HepG2 (cell line): ENCODE measurements at regions not wholly inside any gene's neighbourhood (a gene's known extent, or its start where the extent isn't known, plus 50 kb on each side); places are given as distances from the start of the nearest gene placed in this dataset.

Source experiments
- ATAC-seq: fragments of 200-7000 bp; cut with Tn5 transposase; 3 replicates; pipeline ENCODE4 v1.9.1; 2020; ENCODE audit warnings: mild to moderate bottlenecking, moderate library complexity
- BruUV-seq: library from RNA; stranded (reverse); fragments of 400-500 nt; replicated peaks from 2 replicates; lab custom pipeline; 2021; lab: Mats Ljungman, UMichigan
- CTCF ChIA-PET: fragments of 300-600 bp; formaldehyde crosslinking; extraction: SDS; loops from one replicate; lab custom pipeline; 2021; ENCODE audit warnings: low total read pairs, inconsistent platforms, low intra/inter-chr PET ratio; lab: Yijun Ruan, JAX
- POLR2A ChIA-PET: fragments of 350-600 bp; sonication (Branson Sonifier 250); formaldehyde crosslinking; loops from one replicate; lab custom pipeline; 2020; ENCODE audit warnings: antibody characterized with exemption, inconsistent platforms; lab: Yijun Ruan, JAX
- DNase-seq: peaks from one replicate; pipeline ENCODE4 v3.0.0-alpha.2; 2015; ENCODE audit warnings: low spot score
- FAIRE-seq: peaks from 3 replicates; lab custom pipeline; 2011; peaks lifted over from hg19 to GRCh38; lab: Jason Lieb, UNC
- H2AFZ ChIP-seq: one replicate; pipeline ENCODE4 v1.6.1; 2011; ENCODE audit warnings: low read length, inconsistent platforms
- H3K27ac ChIP-seq: fragments of 300-600 bp; 3 replicates; pipeline ENCODE4 v1.8.0; 2011; ENCODE audit warnings: mixed run types, mild to moderate bottlenecking, mixed read lengths, low read length, inconsistent platforms; ENCODE audit not compliant: insufficient read depth; ENCODE audit errors: extremely low read length
- H3K27me3 ChIP-seq, 2 experiments: fragments of 200-600 bp in 1 of 2; 2 replicates in 1 of 2; 3 replicates in 1 of 2; pipeline versions ENCODE4 v1.6.0 to v1.8.0; 2011; ENCODE audit warnings: low read length in 2 of 2, mild to moderate bottlenecking in 2 of 2, moderate library complexity in 2 of 2, inconsistent platforms in 1 of 2; ENCODE audit not compliant: insufficient read depth in 2 of 2, control insufficient read depth in 1 of 2
- H3K36me3 ChIP-seq, 2 experiments: fragments of 200-600 bp in 1 of 2; replicated peaks in 1 of 2; 2 replicates in 1 of 2; 3 replicates in 1 of 2; pipeline versions ENCODE4 v1.5.1 to v1.8.0; 2011; ENCODE audit warnings: low read length in 2 of 2, inconsistent platforms in 1 of 2; ENCODE audit not compliant: insufficient read depth in 2 of 2, control insufficient read depth in 1 of 2
- H3K4me1 ChIP-seq: 2 replicates; pipeline ENCODE4 v1.5.1; 2012; ENCODE audit warnings: low read length, inconsistent platforms; ENCODE audit not compliant: insufficient read depth
- H3K4me2 ChIP-seq: 2 replicates; pipeline ENCODE4 v1.6.0; 2011; ENCODE audit warnings: low read depth, low read length, inconsistent platforms
- H3K4me3 ChIP-seq, 3 experiments: fragments of 200-600 bp in 1 of 3; sonication (generic), shearing (Covaris generic) in 1 of 3; replicated peaks in 1 of 3; 2 replicates each; pipeline ENCODE4 v1.5.1; 2011 to 2016; ENCODE audit warnings: low read length in 3 of 3, inconsistent platforms in 2 of 3, low read depth in 2 of 3, mild to moderate bottlenecking in 2 of 3, control low read depth in 1 of 3, mixed read lengths in 1 of 3; ENCODE audit not compliant: insufficient read depth in 1 of 3
- H3K79me2 ChIP-seq: one replicate; pipeline ENCODE4 v1.6.1; 2011; ENCODE audit warnings: low read length, inconsistent platforms; ENCODE audit not compliant: insufficient read depth
- H3K9ac ChIP-seq: 2 replicates; pipeline ENCODE4 v1.6.0; 2011; ENCODE audit warnings: mild to moderate bottlenecking, low read depth, low read length, inconsistent platforms; ENCODE audit not compliant: insufficient read depth
- H3K9me3 ChIP-seq: 2 replicates; pipeline ENCODE4 v1.5.1; 2012; ENCODE audit warnings: mild to moderate bottlenecking, low read length
- H4K20me1 ChIP-seq: 2 replicates; pipeline ENCODE4 v1.6.0; 2011; ENCODE audit warnings: inconsistent platforms, mild to moderate bottlenecking, low read length, moderate library complexity; ENCODE audit not compliant: insufficient read depth
- ADNP ChIP-seq: sonication (generic); formaldehyde crosslinking; IDR thresholded peaks from 2 replicates; pipeline ENCODE4 v1.4.0; 2020; ENCODE audit warnings: missing genetic modification reagents
- ATF1 ChIP-seq: IDR thresholded peaks from 2 replicates; pipeline ENCODE4 v1.6.1; 2016; ENCODE audit warnings: mild to moderate bottlenecking, control low read depth
- BATF2 ChIP-seq: sonication (generic); formaldehyde crosslinking; IDR thresholded peaks from 2 replicates; pipeline ENCODE4 v1.8.0; 2022; ENCODE audit warnings: mild to moderate bottlenecking, missing genetic modification reagents, moderate library complexity
- FOXA1 ChIP-seq, 2 experiments: fragments of 450-650 bp in 1 of 2; sonication (generic) in 1 of 2; formaldehyde crosslinking in 1 of 2; IDR thresholded peaks; 2 replicates each; pipeline versions ENCODE4 v1.4.0 to v1.6.1; 2016 to 2020; ENCODE audit warnings: missing genetic modification reagents in 1 of 2
- HDAC6 ChIP-seq: fragments of 200-600 bp; sonication (generic); IDR thresholded peaks from 2 replicates; pipeline ENCODE4 v1.7.0; 2017; ENCODE audit warnings: mild to moderate bottlenecking, antibody characterized with exemption, low read length, low read depth
- MXD4 ChIP-seq: IDR thresholded peaks from 2 replicates; pipeline ENCODE4 v1.6.1; 2016; ENCODE audit warnings: mild to moderate bottlenecking, missing biosample characterization, missing genetic modification reagents
- RBFOX2 ChIP-seq: fragments of 200-400 bp; formaldehyde crosslinking; IDR thresholded peaks from 2 replicates; pipeline ENCODE4 v1.6.1; 2017; ENCODE audit warnings: low read depth, mild to moderate bottlenecking, low read length
- SAFB2 ChIP-seq: sonication (generic); formaldehyde crosslinking; IDR thresholded peaks from 2 replicates; pipeline ENCODE4 v1.5.1; 2020; ENCODE audit warnings: missing genetic modification reagents, low read depth, mild to moderate bottlenecking, borderline replicate concordance
- SMAD3 ChIP-seq: sonication (generic); formaldehyde crosslinking; IDR thresholded peaks from 2 replicates; pipeline ENCODE4 v1.4.0; 2020; ENCODE audit warnings: missing genetic modification reagents
- TBP ChIP-seq: sonication (generic); formaldehyde crosslinking; IDR thresholded peaks from 2 replicates; pipeline ENCODE4 v1.5.0; 2020; ENCODE audit warnings: missing genetic modification reagents
- TMF1 ChIP-seq: sonication (generic); formaldehyde crosslinking; IDR thresholded peaks from 2 replicates; pipeline ENCODE4 v1.8.1; 2022; ENCODE audit warnings: low read depth, missing genetic modification reagents
- U2AF2 ChIP-seq: fragments of 200-400 bp; formaldehyde crosslinking; IDR thresholded peaks from 2 replicates; pipeline ENCODE4 v1.6.1; 2017; ENCODE audit warnings: low read depth, mild to moderate bottlenecking, low read length
- YEATS4 ChIP-seq: sonication (generic); formaldehyde crosslinking; IDR thresholded peaks from 2 replicates; pipeline ENCODE4 v1.4.0; 2020; ENCODE audit warnings: missing genetic modification reagents, borderline replicate concordance
- ZMYM3 ChIP-seq: sonication (generic); formaldehyde crosslinking; IDR thresholded peaks from 2 replicates; pipeline ENCODE4 v1.5.1; 2020; ENCODE audit warnings: mild to moderate bottlenecking, missing genetic modification reagents
- ZNF205 ChIP-seq: IDR thresholded peaks from 2 replicates; pipeline ENCODE4 v1.6.1; 2018; ENCODE audit warnings: missing biosample characterization, missing genetic modification reagents
- ZNF644 ChIP-seq: IDR thresholded peaks from 2 replicates; pipeline ENCODE4 v1.6.1; 2016; ENCODE audit warnings: low read depth
- WGBS: methylation state at CpG from one replicate; pipeline ENCODE4 v1.1.6; 2017; ENCODE audit warnings: low lambda C conversion rate; 5-methylcytosine and 5-hydroxymethylcytosine counted together
- in situ Hi-C: cut with HindIII; loops from 2 replicates; pipeline ENCODE4 v1.10.0; 2017; ENCODE audit warnings: low pct_unique_long_range_greater_than_20kb; ENCODE audit not compliant: extremely low pct_ligation_motif_present
- intact Hi-C: fragments of 100-400 bp; cut with micrococcal nuclease; formaldehyde crosslinking; loops from one replicate; pipeline ENCODE4 v1.10.0; 2022; ENCODE audit not compliant: unreplicated experiment
- TF ChIP-seq, protein P1 (sequence below): sonication (generic); formaldehyde crosslinking; IDR thresholded peaks from 2 replicates; pipeline ENCODE4 v1.4.0; 2020; ENCODE audit warnings: missing genetic modification reagents
- TF ChIP-seq, protein P2 (sequence below): sonication (generic); formaldehyde crosslinking; conservative IDR thresholded peaks from 2 replicates; pipeline ENCODE4 v1.8.0; 2022; ENCODE audit warnings: mild to moderate bottlenecking, moderate library complexity, missing genetic modification reagents

DNA sequence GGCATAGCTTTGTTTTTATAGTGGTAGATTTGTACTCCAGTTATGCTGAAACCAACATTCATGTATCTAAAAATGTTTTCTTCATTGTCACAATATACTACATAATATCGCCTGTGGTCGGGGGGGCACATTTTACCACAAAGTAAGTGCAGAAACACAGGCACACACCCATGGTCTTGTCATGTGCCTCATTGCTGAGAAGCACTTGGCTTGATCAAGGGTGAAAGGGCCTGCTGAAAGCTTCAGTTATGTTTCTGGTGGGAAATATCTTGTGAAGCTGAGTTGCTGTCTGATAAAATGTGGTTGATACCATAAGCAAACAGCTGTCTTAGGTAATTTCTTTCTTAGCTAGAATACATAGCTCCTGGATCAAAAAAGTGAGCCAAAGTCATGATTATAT is 393.1 kb downstream of the MAN2A1 start:
- BruUV-seq, result no TSS peak
- ATAC-seq (no peak), DNase-seq (no peak), FAIRE-seq (no peak)
- 86% methylated on average over 2 of the region's 2 CpGs for WGBS
- ChIA-PET CTCF (no interaction called here), POLR2A (no interaction called here)
- TF ChIP-seq MXD4 (no peak), SAFB2 (CRISPR knock-in tag) (no peak), HDAC6 (no peak), ZNF644 (CRISPR knock-in tag) (no peak), BATF2 (CRISPR knock-in tag) (no peak), YEATS4 (CRISPR knock-in tag) (no peak), ZMYM3 (no peak), TMF1 (no peak), ATF1 (CRISPR knock-in tag) (no peak), TBP (CRISPR knock-in tag) (no peak), FOXA1 (IDR thresholded peaks at IDR 0.05) (no peak), FOXA1 (CRISPR knock-in tag; IDR thresholded peaks at IDR 0.05) (no peak), RBFOX2 (no peak), SMAD3 (CRISPR knock-in tag) (no peak), ZNF205 (CRISPR knock-in tag) (no peak), ADNP (CRISPR knock-in tag) (no peak), U2AF2 (no peak)
- TF ChIP-seq, protein P1, sequence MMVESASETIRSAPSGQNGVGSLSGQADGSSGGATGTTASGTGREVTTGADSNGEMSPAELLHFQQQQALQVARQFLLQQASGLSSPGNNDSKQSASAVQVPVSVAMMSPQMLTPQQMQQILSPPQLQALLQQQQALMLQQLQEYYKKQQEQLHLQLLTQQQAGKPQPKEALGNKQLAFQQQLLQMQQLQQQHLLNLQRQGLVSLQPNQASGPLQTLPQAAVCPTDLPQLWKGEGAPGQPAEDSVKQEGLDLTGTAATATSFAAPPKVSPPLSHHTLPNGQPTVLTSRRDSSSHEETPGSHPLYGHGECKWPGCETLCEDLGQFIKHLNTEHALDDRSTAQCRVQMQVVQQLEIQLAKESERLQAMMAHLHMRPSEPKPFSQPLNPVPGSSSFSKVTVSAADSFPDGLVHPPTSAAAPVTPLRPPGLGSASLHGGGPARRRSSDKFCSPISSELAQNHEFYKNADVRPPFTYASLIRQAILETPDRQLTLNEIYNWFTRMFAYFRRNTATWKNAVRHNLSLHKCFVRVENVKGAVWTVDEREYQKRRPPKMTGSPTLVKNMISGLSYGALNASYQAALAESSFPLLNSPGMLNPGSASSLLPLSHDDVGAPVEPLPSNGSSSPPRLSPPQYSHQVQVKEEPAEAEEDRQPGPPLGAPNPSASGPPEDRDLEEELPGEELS (CRISPR knock-in tag), result no peak
- TF ChIP-seq, protein P2, sequence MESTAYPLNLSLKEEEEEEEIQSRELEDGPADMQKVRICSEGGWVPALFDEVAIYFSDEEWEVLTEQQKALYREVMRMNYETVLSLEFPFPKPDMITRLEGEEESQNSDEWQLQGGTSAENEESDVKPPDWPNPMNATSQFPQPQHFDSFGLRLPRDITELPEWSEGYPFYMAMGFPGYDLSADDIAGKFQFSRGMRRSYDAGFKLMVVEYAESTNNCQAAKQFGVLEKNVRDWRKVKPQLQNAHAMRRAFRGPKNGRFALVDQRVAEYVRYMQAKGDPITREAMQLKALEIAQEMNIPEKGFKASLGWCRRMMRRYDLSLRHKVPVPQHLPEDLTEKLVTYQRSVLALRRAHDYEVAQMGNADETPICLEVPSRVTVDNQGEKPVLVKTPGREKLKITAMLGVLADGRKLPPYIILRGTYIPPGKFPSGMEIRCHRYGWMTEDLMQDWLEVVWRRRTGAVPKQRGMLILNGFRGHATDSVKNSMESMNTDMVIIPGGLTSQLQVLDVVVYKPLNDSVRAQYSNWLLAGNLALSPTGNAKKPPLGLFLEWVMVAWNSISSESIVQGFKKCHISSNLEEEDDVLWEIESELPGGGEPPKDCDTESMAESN (CRISPR knock-in tag), result no peak
- no peak overlapping the region for H3K4me3 ChIP-seq
- H4K20me1 ChIP-seq, result no peaks in the 10 kb centered on the region
- H3K9me3 ChIP-seq, result no peaks in the 10 kb centered on the region
- no peaks in the 10 kb centered on the region for H3K79me2 ChIP-seq
- in situ Hi-C loops (no loop called here), intact Hi-C loops (no loop called here)
- no peaks in the 10 kb centered on the region for H3K27me3 ChIP-seq
- H3K9ac ChIP-seq, result no peak overlapping the region
- no peaks in the 10 kb centered on the region for H3K36me3 ChIP-seq
- H3K4me2 ChIP-seq, result no peak overlapping the region
- no peak overlapping the region for H3K27ac ChIP-seq
- H3K4me1 ChIP-seq, result peaks cover 10% of the 10 kb centered on the region
- H2AFZ ChIP-seq, result no peak overlapping the region
